Colonic mucosa (tissue), 4 donors: ENCODE measurements at regions not wholly inside any gene's neighbourhood (a gene's known extent, or its start where the extent isn't known, plus 50 kb on each side); places are given as distances from the start of the nearest gene placed in this dataset.

Experiments used
- DNase-seq: peaks from one replicate; pipeline ENCODE4 v3.0.0-alpha.2; 2020
- H3K27ac ChIP-seq: fragments of 200-600 bp; one replicate; pipeline ENCODE4 v1.8.0; 2021
- H3K27me3 ChIP-seq: fragments of 200-600 bp; one replicate; pipeline ENCODE4 v1.8.0; 2021
- H3K36me3 ChIP-seq: fragments of 200-600 bp; one replicate; pipeline ENCODE4 v1.8.0; 2021
- H3K4me1 ChIP-seq: fragments of 200-600 bp; one replicate; pipeline ENCODE4 v1.8.0; 2021; ENCODE audit warnings: mild to moderate bottlenecking
- H3K4me3 ChIP-seq: fragments of 200-600 bp; one replicate; pipeline ENCODE4 v1.8.0; 2021
- H3K9ac ChIP-seq, 2 donors: one replicate each; pipeline ENCODE4 v1.7.0; 2013; ENCODE audit warnings: control low read depth in 2 of 2, low read depth in 2 of 2, low read length in 2 of 2
- H3K9me3 ChIP-seq: fragments of 200-600 bp; one replicate; pipeline ENCODE4 v1.8.0; 2021
- CTCF ChIP-seq: fragments of 200-600 bp; IDR thresholded peaks from one replicate; pipeline ENCODE4 v1.8.0; 2022; ENCODE audit warnings: antibody characterized with exemption, mild to moderate bottlenecking
- intact Hi-C: fragments of 100-400 bp; cut with DNase I; formaldehyde crosslinking; loops from one replicate; pipeline ENCODE4 v1.14.1; 2022
- donor health status: healthy.
- donor health status: DM: no; HTN: no; CAD: no.
- donor health status: DM: no; HTN: no; CAD: no.

- Histone ChIP-seq H3K27me3 (no peaks in the 10 kb centered on the region), H3K4me1 (no peaks in the 10 kb centered on the region), H3K9ac (no peak overlapping the region), H3K27ac (no peak overlapping the region), H3K36me3 (no peaks in the 10 kb centered on the region), H3K9me3 (no peaks in the 10 kb centered on the region), H3K4me3 (no peak overlapping the region)
- no peak for TF ChIP-seq CTCF
- intact Hi-C loops = no loop called here
- no peak for DNase-seq
Observed at GRCh38 chr4:119750048-119750447, 121.4 kb upstream of the PDE5A start.

- no peak for TF ChIP-seq CTCF
- Histone ChIP-seq H3K36me3 (no peaks in the 10 kb centered on the region), H3K27ac (no peak overlapping the region), H3K4me1 (no peaks in the 10 kb centered on the region), H3K9me3 (no peaks in the 10 kb centered on the region), H3K27me3 (no peaks in the 10 kb centered on the region), H3K4me3 (no peak overlapping the region), H3K9ac (no peak overlapping the region)
- no peak for DNase-seq
- intact Hi-C loops = no loop called here
Observed at GRCh38 chr4:119748853-119749252, 120.2 kb upstream of the PDE5A start.

GRCh38 chr4:119746951-119747350 is 118.3 kb upstream of the PDE5A start:
- Histone ChIP-seq H3K36me3 (no peaks in the 10 kb centered on the region), H3K9me3 (no peaks in the 10 kb centered on the region), H3K9ac (no peak overlapping the region), H3K4me3 (no peak overlapping the region), H3K27ac (no peak overlapping the region), H3K27me3 (no peaks in the 10 kb centered on the region), H3K4me1 (no peaks in the 10 kb centered on the region)
- no peak for DNase-seq
- intact Hi-C loops = no loop called here
- no peak for TF ChIP-seq CTCF

GRCh38 chr4:119745351-119745750 is 116.7 kb upstream of the PDE5A start:
- no peak for DNase-seq
- intact Hi-C loops = no loop called here

GRCh38 chr4:119744580-119744979 is 116.0 kb upstream of the PDE5A start:
- H3K9ac ChIP-seq = no peak overlapping the region
- H3K27me3 ChIP-seq = no peaks in the 10 kb centered on the region
- no peak overlapping the region for H3K27ac ChIP-seq
- H3K4me3 ChIP-seq = no peak overlapping the region
- no peak for TF ChIP-seq CTCF
- intact Hi-C loops = no loop called here
- no peaks in the 10 kb centered on the region for H3K4me1 ChIP-seq
- no peaks in the 10 kb centered on the region for H3K36me3 ChIP-seq
- no peak for DNase-seq
- no peaks in the 10 kb centered on the region for H3K9me3 ChIP-seq

More at GRCh38 chr4:119745351-119745750, 116.7 kb upstream of the PDE5A start:
- H3K27me3 ChIP-seq = no peaks in the 10 kb centered on the region
- H3K9me3 ChIP-seq = no peaks in the 10 kb centered on the region
- no peak for TF ChIP-seq CTCF
- H3K4me1 ChIP-seq = no peaks in the 10 kb centered on the region
- H3K4me3 ChIP-seq = no peak overlapping the region
- H3K27ac ChIP-seq = no peak overlapping the region
- no peak overlapping the region for H3K9ac ChIP-seq
- no peaks in the 10 kb centered on the region for H3K36me3 ChIP-seq

- Histone ChIP-seq H3K27ac (no peak overlapping the region), H3K9ac (no peak overlapping the region), H3K27me3 (no peaks in the 10 kb centered on the region), H3K9me3 (no peaks in the 10 kb centered on the region), H3K36me3 (no peaks in the 10 kb centered on the region), H3K4me3 (no peak overlapping the region), H3K4me1 (no peaks in the 10 kb centered on the region)
- intact Hi-C loops = no loop called here
- DNase-seq = no peak
- TF ChIP-seq CTCF = no peak
Observed at GRCh38 chr4:119743644-119744043, 115.0 kb upstream of the PDE5A start.
